ENCODE measurements at regions not wholly inside any gene's neighbourhood (a gene's known extent, or its start where the extent isn't known, plus 50 kb on each side); places are given as distances from the start of the nearest gene placed in this dataset.

GRCh38 chr2:39570130-39570555 is 95.6 kb upstream of the TMEM178A start:
- no peaks in the 10 kb centered on the region for H3K4me1 ChIP-seq (ENCODE audit: control insufficient read depth, insufficient read depth, low read length)
- H3K79me2 ChIP-seq (ENCODE audit: control insufficient read depth, insufficient read depth, low read length) = no peaks in the 10 kb centered on the region
- SMC1A ChIA-PET (ENCODE audit: uncharacterized antibody, unreplicated experiment) = no interaction called here
- H3K27ac ChIP-seq (ENCODE audit: control insufficient read depth, insufficient read depth) = no peak overlapping the region
- ATAC-seq = no peak
- no peaks in the 10 kb centered on the region for H4K20me1 ChIP-seq (ENCODE audit: control insufficient read depth, insufficient read depth)
- H3K36me3 ChIP-seq (ENCODE audit: control insufficient read depth in 2 of 2, insufficient read depth in 2 of 2, low read length in 1 of 2) = no peaks in the 10 kb centered on the region
- intact Hi-C loops (cut with micrococcal nuclease; ENCODE audit: unreplicated experiment) = no loop called here
- in situ Hi-C loops (cut with MboI) = no loop called here
- no peak overlapping the region for H2AFZ ChIP-seq (ENCODE audit: control insufficient read depth, low read depth, low read length)
- POLR2A ChIA-PET = no interaction called here
- H3K4me2 ChIP-seq (ENCODE audit: control insufficient read depth, insufficient read depth) = no peak overlapping the region
- FAIRE-seq = no peak
- H3K4me3 ChIP-seq = no peak overlapping the region
- no peaks in the 10 kb centered on the region; the same call in 2 of the 3 replicates for H3K9me3 ChIP-seq (replicated peaks; ENCODE audit: control insufficient read depth, insufficient read depth, low read length)
- BruUV-seq (replicated peaks) = no TSS peak
- TF ChIP-seq CHD2 (IDR thresholded peaks at IDR 0.05; ENCODE audit: borderline replicate concordance, low read depth, low read length) (no peak), HCFC1 (IDR thresholded peaks at IDR 0.05; ENCODE audit: low read length) (no peak), IRF4 (IDR thresholded peaks at IDR 0.05; ENCODE audit: low read depth, low read length) (no peak), SMC3 (IDR thresholded peaks at IDR 0.05; ENCODE audit: borderline replicate concordance, low read length) (no peak), RCOR1 (conservative IDR thresholded peaks at IDR 0.05; ENCODE audit: low read depth, low read length) (no peak), REST (IDR thresholded peaks at IDR 0.05; ENCODE audit: low read depth, low read length) (no peak), ZNF207 (IDR thresholded peaks at IDR 0.05; ENCODE audit: borderline replicate concordance) (no peak)
- TF ChIP-seq, protein P1, sequence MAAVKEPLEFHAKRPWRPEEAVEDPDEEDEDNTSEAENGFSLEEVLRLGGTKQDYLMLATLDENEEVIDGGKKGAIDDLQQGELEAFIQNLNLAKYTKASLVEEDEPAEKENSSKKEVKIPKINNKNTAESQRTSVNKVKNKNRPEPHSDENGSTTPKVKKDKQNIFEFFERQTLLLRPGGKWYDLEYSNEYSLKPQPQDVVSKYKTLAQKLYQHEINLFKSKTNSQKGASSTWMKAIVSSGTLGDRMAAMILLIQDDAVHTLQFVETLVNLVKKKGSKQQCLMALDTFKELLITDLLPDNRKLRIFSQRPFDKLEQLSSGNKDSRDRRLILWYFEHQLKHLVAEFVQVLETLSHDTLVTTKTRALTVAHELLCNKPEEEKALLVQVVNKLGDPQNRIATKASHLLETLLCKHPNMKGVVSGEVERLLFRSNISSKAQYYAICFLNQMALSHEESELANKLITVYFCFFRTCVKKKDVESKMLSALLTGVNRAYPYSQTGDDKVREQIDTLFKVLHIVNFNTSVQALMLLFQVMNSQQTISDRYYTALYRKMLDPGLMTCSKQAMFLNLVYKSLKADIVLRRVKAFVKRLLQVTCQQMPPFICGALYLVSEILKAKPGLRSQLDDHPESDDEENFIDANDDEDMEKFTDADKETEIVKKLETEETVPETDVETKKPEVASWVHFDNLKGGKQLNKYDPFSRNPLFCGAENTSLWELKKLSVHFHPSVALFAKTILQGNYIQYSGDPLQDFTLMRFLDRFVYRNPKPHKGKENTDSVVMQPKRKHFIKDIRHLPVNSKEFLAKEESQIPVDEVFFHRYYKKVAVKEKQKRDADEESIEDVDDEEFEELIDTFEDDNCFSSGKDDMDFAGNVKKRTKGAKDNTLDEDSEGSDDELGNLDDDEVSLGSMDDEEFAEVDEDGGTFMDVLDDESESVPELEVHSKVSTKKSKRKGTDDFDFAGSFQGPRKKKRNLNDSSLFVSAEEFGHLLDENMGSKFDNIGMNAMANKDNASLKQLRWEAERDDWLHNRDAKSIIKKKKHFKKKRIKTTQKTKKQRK (IDR thresholded peaks at IDR 0.05; ENCODE audit: low read depth, low read length) = no peak
- TF ChIP-seq, protein P2, sequence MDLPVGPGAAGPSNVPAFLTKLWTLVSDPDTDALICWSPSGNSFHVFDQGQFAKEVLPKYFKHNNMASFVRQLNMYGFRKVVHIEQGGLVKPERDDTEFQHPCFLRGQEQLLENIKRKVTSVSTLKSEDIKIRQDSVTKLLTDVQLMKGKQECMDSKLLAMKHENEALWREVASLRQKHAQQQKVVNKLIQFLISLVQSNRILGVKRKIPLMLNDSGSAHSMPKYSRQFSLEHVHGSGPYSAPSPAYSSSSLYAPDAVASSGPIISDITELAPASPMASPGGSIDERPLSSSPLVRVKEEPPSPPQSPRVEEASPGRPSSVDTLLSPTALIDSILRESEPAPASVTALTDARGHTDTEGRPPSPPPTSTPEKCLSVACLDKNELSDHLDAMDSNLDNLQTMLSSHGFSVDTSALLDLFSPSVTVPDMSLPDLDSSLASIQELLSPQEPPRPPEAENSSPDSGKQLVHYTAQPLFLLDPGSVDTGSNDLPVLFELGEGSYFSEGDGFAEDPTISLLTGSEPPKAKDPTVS (IDR thresholded peaks at IDR 0.05; ENCODE audit: low read depth, low read length) = no peak
- CTCF ChIA-PET = interaction anchor here (1.4 kb wide), 1 partner anchor 8 kb away, joined by 3 read pairs; no protein-coding TSS in a partner anchor
- 0 out of 4 replicates have a peak, but pooled peaks cover 0 to 2% of the 10 kb centered on the region in 2 experiments for H3K27me3 ChIP-seq (replicated peaks in 1 of 2; ENCODE audit: control insufficient read depth in 2 of 2, insufficient read depth in 2 of 2, low read length in 1 of 2)
- RAD21 ChIA-PET (ENCODE audit: unreplicated experiment) = no interaction called here
- no peak overlapping the region for H3K9ac ChIP-seq (ENCODE audit: control insufficient read depth, insufficient read depth, low read length)
- no peak for DNase-seq (ENCODE audit: low read depth, low spot score)
- 45% methylated on average over 1 of the region's 1 CpG for WGBS (ENCODE audit: insufficient coverage, insufficient replicate concordance, low lambda C conversion rate, missing lambda C conversion rate)
